Naive B cell (primary cell): ENCODE measurements at regions not wholly inside any gene's neighbourhood (a gene's known extent, or its start where the extent isn't known, plus 50 kb on each side); places are given as distances from the start of the nearest gene placed in this dataset.
"Not testable (repeated sequence)": the region's sequence is repeated elsewhere in the genome, so short reads cannot be mapped to it uniquely, and the experiment has no call there.

ENCODE experiments used
- ATAC-seq, 2 donors: fragments of 150-1000 bp; cut with Tn5 transposase; 2 replicates each; pipeline ENCODE4 v1.10.0; 2021; ENCODE audit warnings: low read depth in 2 of 2, mild to moderate bottlenecking in 2 of 2, moderate library complexity in 2 of 2
- DNase-seq: peaks from one replicate; pipeline ENCODE4 v3.0.0; 2022
- H3K27ac Mint-ChIP-seq, 6 donors: one replicate each; pipeline ENCODE4 v1.8.0; 2020 to 2022; ENCODE audit warnings: mild to moderate bottlenecking in 6 of 6, mixed read lengths in 6 of 6, moderate library complexity in 5 of 6, inconsistent platforms in 2 of 6
- H3K27me3 Mint-ChIP-seq, 3 donors: one replicate each; pipeline ENCODE4 v1.8.0; 2021 to 2022; ENCODE audit warnings: mixed read lengths in 3 of 3, mild to moderate bottlenecking in 1 of 3
- H3K36me3 Mint-ChIP-seq, 2 donors: one replicate each; pipeline ENCODE4 v1.8.0; 2020 to 2022; ENCODE audit warnings: mixed read lengths in 2 of 2, inconsistent platforms in 1 of 2, mild to moderate bottlenecking in 1 of 2
- H3K4me1 Mint-ChIP-seq, 3 donors: one replicate each; pipeline ENCODE4 v1.8.0; 2020 to 2022; ENCODE audit warnings: mixed read lengths in 3 of 3, inconsistent platforms in 1 of 3, mild to moderate bottlenecking in 1 of 3, moderate library complexity in 1 of 3
- H3K4me3 Mint-ChIP-seq, 8 donors: one replicate each; pipeline ENCODE4 v1.8.0; 2020 to 2022; ENCODE audit warnings: mild to moderate bottlenecking in 8 of 8, mixed read lengths in 8 of 8, moderate library complexity in 8 of 8, inconsistent platforms in 2 of 8
- H3K9me3 Mint-ChIP-seq, 7 donors: one replicate each; pipeline ENCODE4 v1.8.0; 2020 to 2022; ENCODE audit warnings: mixed read lengths in 7 of 7, mild to moderate bottlenecking in 5 of 7, inconsistent platforms in 2 of 7, moderate library complexity in 1 of 7

DNA sequence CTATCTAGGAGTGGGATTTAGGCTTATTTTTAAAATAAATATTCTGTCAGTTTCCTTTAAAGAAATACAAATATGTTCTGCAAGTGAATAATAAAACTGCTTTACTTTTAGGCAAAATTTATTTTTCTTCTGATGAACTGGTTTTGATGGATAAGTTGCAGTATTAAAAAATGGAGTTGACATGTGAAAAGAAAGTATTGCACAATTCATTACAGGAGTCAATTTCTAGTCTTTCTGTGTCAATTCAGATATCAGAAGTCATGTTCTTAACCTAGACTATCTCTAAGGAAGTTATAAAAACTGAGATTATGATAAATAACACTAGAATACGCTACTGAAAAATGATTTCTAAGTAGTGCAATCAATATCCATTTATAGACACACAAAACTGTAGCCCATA lies 270.2 kb upstream of the TMPRSS15 start:
- peaks cover 0 to 5% (median 0%) of the 10 kb centered on the region in 3 donors for H3K27me3 Mint-ChIP-seq
- peaks cover 0 to 14% (median 6%) of the 10 kb centered on the region in 7 donors for H3K9me3 Mint-ChIP-seq
- H3K4me1 Mint-ChIP-seq = no peaks in the 10 kb centered on the region
- no peak overlapping the region for H3K27ac Mint-ChIP-seq
- no peaks in the 10 kb centered on the region for H3K36me3 Mint-ChIP-seq
- no peak overlapping the region for H3K4me3 Mint-ChIP-seq
- ATAC-seq = no peak
- DNase-seq = no peak

DNA sequence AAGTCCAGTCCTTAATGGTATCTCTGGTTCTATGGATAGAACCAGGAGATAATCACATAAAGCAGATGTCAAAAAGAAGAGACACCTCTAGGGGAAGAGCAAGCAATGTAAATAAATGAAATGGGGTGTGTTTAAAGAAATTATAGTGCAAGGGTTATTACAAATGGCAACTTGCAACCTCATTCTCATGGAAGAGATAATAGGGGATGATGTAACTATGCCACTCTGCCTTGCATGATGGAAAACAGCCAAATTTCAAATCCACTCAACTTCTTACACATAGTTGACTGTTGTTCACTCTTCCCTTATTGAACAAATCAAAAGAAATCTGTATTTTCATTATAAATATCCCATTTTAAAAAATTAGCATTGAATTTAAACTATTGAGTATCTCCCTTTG lies 274.0 kb upstream of the TMPRSS15 start:
- Mint-ChIP-seq H3K4me3 (no peak overlapping the region), H3K4me1 (peaks cover 0 to 8% (median 5%) of the 10 kb centered on the region in 3 donors), H3K27me3 (peaks cover 0 to 5% (median 0%) of the 10 kb centered on the region in 3 donors), H3K36me3 (no peaks in the 10 kb centered on the region), H3K9me3 (no peaks in the 10 kb centered on the region), H3K27ac (no peak overlapping the region)
- ATAC-seq (no peak), DNase-seq (no peak)

GRCh38 chr21:18705971-18706370 lies 302.4 kb upstream of the TMPRSS15 start:
- H3K27ac Mint-ChIP-seq = no peak overlapping the region
- H3K4me1 Mint-ChIP-seq = no peaks in the 10 kb centered on the region
- DNase-seq (no peak), ATAC-seq (no peak)
- H3K9me3 Mint-ChIP-seq = peaks cover 0 to 5% (median 0%) of the 10 kb centered on the region in 7 donors
- peaks cover 0 to 6% (median 0%) of the 10 kb centered on the region in 3 donors for H3K27me3 Mint-ChIP-seq
- no peak overlapping the region for H3K4me3 Mint-ChIP-seq
- no peaks in the 10 kb centered on the region for H3K36me3 Mint-ChIP-seq

DNA sequence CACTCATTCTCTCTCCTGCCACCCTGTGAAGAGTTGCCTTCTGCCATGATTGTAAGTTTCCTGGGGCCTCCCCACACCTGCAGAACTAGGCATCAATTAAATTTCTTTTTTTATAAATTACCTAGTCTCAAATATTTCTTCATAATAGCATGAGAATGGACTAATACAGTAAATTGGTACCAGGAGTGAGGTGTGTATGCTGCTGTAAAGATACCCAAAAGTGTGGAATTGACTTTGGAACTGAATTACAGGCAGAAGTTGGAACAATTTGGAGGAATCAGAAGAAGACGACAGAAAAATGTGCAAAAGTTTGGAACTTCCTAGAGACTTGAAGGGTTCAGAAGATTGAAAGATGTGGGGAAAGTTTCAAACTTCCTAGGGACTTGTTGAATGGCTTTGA lies 308.1 kb upstream of the TMPRSS15 start:
- Mint-ChIP-seq H3K27me3 (peaks cover 0 to 8% (median 6%) of the 10 kb centered on the region in 3 donors), H3K4me1 (no peaks in the 10 kb centered on the region), H3K27ac (no peak overlapping the region), H3K36me3 (no peaks in the 10 kb centered on the region), H3K4me3 (no peak overlapping the region), H3K9me3 (peaks cover 0 to 10% (median 3%) of the 10 kb centered on the region in 7 donors)
- ATAC-seq (no peak), DNase-seq (no peak)

DNA sequence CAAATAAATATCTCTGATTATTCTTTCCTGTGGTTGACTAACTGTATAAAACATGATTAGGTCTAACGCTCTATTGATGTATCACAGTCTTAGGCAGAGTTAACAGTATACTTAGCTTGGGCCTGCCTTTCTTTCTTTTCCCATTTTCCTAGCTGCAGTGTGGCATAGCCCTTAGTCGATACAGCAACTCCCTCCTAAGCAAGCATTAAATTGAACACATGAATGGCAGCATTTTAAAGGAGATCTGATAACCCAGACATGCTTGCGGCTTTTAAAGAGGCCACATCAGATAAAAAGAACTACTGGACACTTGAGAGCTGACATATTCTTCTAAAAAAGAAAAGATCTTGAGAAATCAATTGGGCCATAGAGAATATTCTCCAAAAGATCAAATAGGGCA lies 312.0 kb upstream of the TMPRSS15 start:
- Mint-ChIP-seq H3K4me1 (no peaks in the 10 kb centered on the region), H3K9me3 (peaks cover 0 to 10% (median 3%) of the 10 kb centered on the region in 7 donors), H3K4me3 (no peak overlapping the region), H3K36me3 (no peaks in the 10 kb centered on the region), H3K27ac (no peak overlapping the region), H3K27me3 (peaks cover 0 to 8% (median 0%) of the 10 kb centered on the region in 3 donors)
- DNase-seq (no peak), ATAC-seq (no peak)

GRCh38 chr21:18716578-18717138 lies 313.1 kb upstream of the TMPRSS15 start:
- Mint-ChIP-seq H3K36me3 (no peaks in the 10 kb centered on the region), H3K4me1 (no peaks in the 10 kb centered on the region), H3K4me3 (no peak overlapping the region), H3K27ac (no peak overlapping the region), H3K27me3 (peaks cover 0 to 4% (median 0%) of the 10 kb centered on the region in 3 donors), H3K9me3 (peaks cover 0 to 5% (median 2%) of the 10 kb centered on the region in 7 donors)
- DNase-seq = no peak
- ATAC-seq = no peak

GRCh38 chr21:18722193-18722592 lies 318.6 kb upstream of the TMPRSS15 start:
- no peaks in the 10 kb centered on the region for H3K9me3 Mint-ChIP-seq
- DNase-seq (no peak), ATAC-seq (no peak)
- H3K4me3 Mint-ChIP-seq = no peak overlapping the region
- H3K4me1 Mint-ChIP-seq = no peaks in the 10 kb centered on the region
- H3K27ac Mint-ChIP-seq = no peak overlapping the region
- no peaks in the 10 kb centered on the region for H3K27me3 Mint-ChIP-seq
- no peaks in the 10 kb centered on the region for H3K36me3 Mint-ChIP-seq

GRCh38 chr21:18723171-18723570 lies 319.6 kb upstream of the TMPRSS15 start:
- H3K4me3 Mint-ChIP-seq = no peak overlapping the region
- no peaks in the 10 kb centered on the region for H3K36me3 Mint-ChIP-seq
- ATAC-seq = no peak
- H3K9me3 Mint-ChIP-seq = no peaks in the 10 kb centered on the region
- DNase-seq = no peak
- H3K27ac Mint-ChIP-seq = no peak overlapping the region
- H3K4me1 Mint-ChIP-seq = no peaks in the 10 kb centered on the region
- no peaks in the 10 kb centered on the region for H3K27me3 Mint-ChIP-seq

GRCh38 chr21:18725653-18726052 lies 322.1 kb upstream of the TMPRSS15 start:
- Mint-ChIP-seq H3K9me3 (no peaks in the 10 kb centered on the region), H3K27me3 (no peaks in the 10 kb centered on the region), H3K4me1 (no peaks in the 10 kb centered on the region), H3K27ac (no peak overlapping the region), H3K4me3 (no peak overlapping the region), H3K36me3 (no peaks in the 10 kb centered on the region)
- no peak for ATAC-seq
- DNase-seq = no peak

- DNase-seq (no peak), ATAC-seq (no peak)
- Mint-ChIP-seq H3K27ac (peak overlapping the region in 1 of 6 donors; percentile 79), H3K36me3 (no peaks in the 10 kb centered on the region), H3K27me3 (no peaks in the 10 kb centered on the region), H3K9me3 (no peaks in the 10 kb centered on the region), H3K4me3 (no peak overlapping the region), H3K4me1 (no peaks in the 10 kb centered on the region)
Observed at GRCh38 chr21:18741954-18742353, 338.4 kb upstream of the TMPRSS15 start.

DNA sequence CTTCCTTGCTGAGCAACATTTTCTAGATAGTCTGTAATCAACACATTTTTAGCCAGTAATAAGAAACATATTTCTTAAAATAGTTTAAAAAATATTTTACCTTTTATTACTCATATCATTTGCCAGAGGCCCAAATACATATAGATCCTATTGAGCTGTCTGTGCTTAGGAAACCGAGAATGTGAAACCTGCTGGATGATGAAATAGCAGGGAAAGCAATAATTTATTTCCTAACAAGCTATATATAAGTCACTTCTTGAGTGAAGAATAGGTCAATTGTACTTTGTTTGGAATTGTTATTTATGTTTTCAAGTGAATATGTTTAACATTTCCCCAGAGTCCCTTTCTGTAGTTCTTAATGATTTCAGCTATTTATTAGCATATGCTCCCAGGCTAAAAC lies 339.9 kb upstream of the TMPRSS15 start:
- ATAC-seq = no peak
- Mint-ChIP-seq H3K27me3 (no peaks in the 10 kb centered on the region), H3K4me1 (no peaks in the 10 kb centered on the region), H3K9me3 (no peaks in the 10 kb centered on the region), H3K36me3 (no peaks in the 10 kb centered on the region), H3K27ac (no peak overlapping the region), H3K4me3 (no peak overlapping the region)
- DNase-seq = no peak

DNA sequence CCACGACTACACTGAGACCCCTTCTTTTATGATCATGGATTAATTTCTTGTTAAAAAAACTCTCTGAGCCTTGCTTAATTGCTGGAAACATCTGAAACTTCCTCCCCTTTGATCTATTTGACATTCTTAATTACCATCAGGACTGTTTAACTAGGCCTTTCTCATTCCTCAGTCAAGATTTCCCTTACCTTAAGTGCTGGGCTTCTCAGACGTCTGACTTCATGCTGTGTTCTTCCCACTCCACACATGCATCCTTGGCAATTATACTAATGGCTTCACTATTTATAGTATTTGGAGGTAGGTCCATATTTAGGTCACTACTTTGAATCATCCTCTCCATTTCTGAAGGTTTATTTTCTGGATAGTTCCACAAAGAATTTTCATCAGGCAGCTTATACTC lies 341.3 kb upstream of the TMPRSS15 start:
- ATAC-seq = no peak
- DNase-seq = no peak
- Mint-ChIP-seq H3K27ac (peak overlapping the region in 1 of 6 donors; percentile 2), H3K4me1 (no peaks in the 10 kb centered on the region), H3K4me3 (no peak overlapping the region), H3K9me3 (no peaks in the 10 kb centered on the region), H3K27me3 (no peaks in the 10 kb centered on the region), H3K36me3 (no peaks in the 10 kb centered on the region)

DNA sequence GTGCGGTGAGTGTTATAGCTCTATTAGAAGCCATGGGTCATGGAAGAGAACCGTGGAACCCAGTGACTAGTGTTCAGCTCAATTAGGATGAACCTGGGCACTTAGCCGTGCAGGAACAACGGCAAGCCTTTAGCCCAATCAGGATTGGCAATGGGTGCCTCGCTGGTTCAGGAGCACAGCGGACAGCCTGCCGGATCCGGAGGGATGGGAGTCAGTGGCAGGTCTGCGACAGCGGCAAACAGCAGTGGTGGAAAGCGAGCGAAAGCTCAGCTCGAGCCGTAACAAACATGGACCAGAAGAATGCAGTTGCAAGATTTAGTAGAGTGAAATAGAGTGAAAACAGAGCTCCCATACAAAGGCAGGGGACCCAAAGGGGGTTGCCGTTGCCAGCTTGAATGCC lies 349.3 kb upstream of the TMPRSS15 start:
- H3K36me3 Mint-ChIP-seq, H3K4me1 Mint-ChIP-seq, H3K27me3 Mint-ChIP-seq, H3K9me3 Mint-ChIP-seq, H3K4me3 Mint-ChIP-seq, ATAC-seq, H3K27ac Mint-ChIP-seq, DNase-seq: not testable (repeated sequence)

- H3K4me1 Mint-ChIP-seq, H3K27me3 Mint-ChIP-seq, DNase-seq, H3K9me3 Mint-ChIP-seq, H3K36me3 Mint-ChIP-seq, ATAC-seq, H3K4me3 Mint-ChIP-seq: not testable (repeated sequence)
- peak overlapping the region in 1 of 6 donors; percentile 18 for H3K27ac Mint-ChIP-seq
Observed at GRCh38 chr21:18756272-18756671, 352.7 kb upstream of the TMPRSS15 start.

- Mint-ChIP-seq H3K27ac (no peak overlapping the region), H3K27me3 (no peaks in the 10 kb centered on the region), H3K4me3 (no peak overlapping the region), H3K9me3 (peaks cover 0 to 2% (median 0%) of the 10 kb centered on the region in 7 donors), H3K36me3 (no peaks in the 10 kb centered on the region), H3K4me1 (no peaks in the 10 kb centered on the region)
- ATAC-seq = no peak
- DNase-seq = no peak
Observed at GRCh38 chr21:18759267-18759666, 355.7 kb upstream of the TMPRSS15 start.
